GM12872 (cell line): ENCODE measurements at regions not wholly inside any gene's neighbourhood (a gene's known extent, or its start where the extent isn't known, plus 50 kb on each side); places are given as distances from the start of the nearest gene placed in this dataset.

Source experiments
- CTCF ChIP-seq: IDR thresholded peaks from 3 replicates; pipeline ENCODE4 v1.5.1; 2011; ENCODE audit warnings: low read depth, mild to moderate bottlenecking, low read length, moderate library complexity; ENCODE audit not compliant: insufficient read depth

- no peak for TF ChIP-seq CTCF
Measured at GRCh38 chr3:193847402-193847801, 254.4 kb downstream of the OPA1 start.

- no peak for TF ChIP-seq CTCF
Measured at GRCh38 chr3:193848547-193848946, 255.5 kb downstream of the OPA1 start.

GRCh38 chr3:193850084-193850619 is 257.1 kb downstream of the OPA1 start:
- TF ChIP-seq CTCF: no peak

- TF ChIP-seq CTCF: no peak
Measured at GRCh38 chr3:193851428-193851847, 258.4 kb downstream of the OPA1 start.

- TF ChIP-seq CTCF: no peak
Measured at GRCh38 chr3:193851941-193852674, 259.1 kb downstream of the OPA1 start.

- no peak for TF ChIP-seq CTCF
Measured at GRCh38 chr3:193852901-193853300, 259.9 kb downstream of the OPA1 start.

GRCh38 chr3:193853511-193854219 is 260.7 kb downstream of the OPA1 start:
- TF ChIP-seq CTCF: no peak
